T-helper 17 cell (primary cell): ENCODE measurements at regions not wholly inside any gene's neighbourhood (a gene's known extent, or its start where the extent isn't known, plus 50 kb on each side); places are given as distances from the start of the nearest gene placed in this dataset.

Source experiments
- ATAC-seq: fragments of 150-1000 bp; cut with Tn5 transposase; 2 replicates; pipeline ENCODE4 v1.10.0; 2021; ENCODE audit warnings: mild to moderate bottlenecking, moderate library complexity
- DNase-seq, 3 donors: peaks; one replicate each; pipeline versions ENCODE4 v3.0.0 to v3.0.0-alpha.2; 2020 to 2021
- H3K9me3 ChIP-seq: one replicate; pipeline ENCODE4 v1.7.0; 2013; ENCODE audit warnings: low read length, mild to moderate bottlenecking; ENCODE audit not compliant: control insufficient read depth, poor library complexity, severe bottlenecking
- H3K27ac Mint-ChIP-seq: one replicate; pipeline ENCODE4 v1.8.0; 2022; ENCODE audit warnings: mild to moderate bottlenecking, moderate library complexity, mixed read lengths
- H3K27me3 Mint-ChIP-seq: one replicate; pipeline ENCODE4 v1.8.0; 2022; ENCODE audit warnings: mixed read lengths
- H3K36me3 Mint-ChIP-seq: one replicate; pipeline ENCODE4 v1.8.0; 2022; ENCODE audit warnings: low read depth, mixed read lengths
- H3K4me1 Mint-ChIP-seq: one replicate; pipeline ENCODE4 v1.8.0; 2022; ENCODE audit warnings: mild to moderate bottlenecking, mixed read lengths
- H3K4me3 Mint-ChIP-seq: one replicate; pipeline ENCODE4 v1.8.0; 2022; ENCODE audit warnings: mild to moderate bottlenecking, moderate library complexity, mixed read lengths

- peaks cover 52% of the 10 kb centered on the region for H3K27me3 Mint-ChIP-seq
- no peak overlapping the region for H3K4me3 Mint-ChIP-seq
- DNase-seq (no peak), ATAC-seq (no peak)
- no peaks in the 10 kb centered on the region for H3K9me3 ChIP-seq
- H3K27ac Mint-ChIP-seq: no peak overlapping the region
- H3K4me1 Mint-ChIP-seq: peaks cover 4% of the 10 kb centered on the region
- peaks cover 5% of the 10 kb centered on the region for H3K36me3 Mint-ChIP-seq
Observed at GRCh38 chr1:201660931-201661822, 122.2 kb downstream of the NAV1 start.

GRCh38 chr1:201661823-201662359 is 123.0 kb downstream of the NAV1 start:
- DNase-seq (no peak), ATAC-seq (no peak)
- Mint-ChIP-seq H3K4me3 (no peak overlapping the region), H3K27ac (no peak overlapping the region), H3K4me1 (peaks cover 2% of the 10 kb centered on the region), H3K27me3 (peaks cover 48% of the 10 kb centered on the region), H3K36me3 (peaks cover 5% of the 10 kb centered on the region)
- no peaks in the 10 kb centered on the region for H3K9me3 ChIP-seq

- Mint-ChIP-seq H3K4me3 (no peak overlapping the region), H3K36me3 (peaks cover 5% of the 10 kb centered on the region), H3K27me3 (peaks cover 48% of the 10 kb centered on the region), H3K4me1 (peaks cover 2% of the 10 kb centered on the region), H3K27ac (no peak overlapping the region)
- ATAC-seq (no peak), DNase-seq (no peak)
- H3K9me3 ChIP-seq: no peaks in the 10 kb centered on the region
Observed at GRCh38 chr1:201662646-201663045, 123.7 kb downstream of the NAV1 start.

- H3K4me1 Mint-ChIP-seq: peaks cover 2% of the 10 kb centered on the region
- peaks cover 40% of the 10 kb centered on the region for H3K27me3 Mint-ChIP-seq
- H3K27ac Mint-ChIP-seq: no peak overlapping the region
- H3K9me3 ChIP-seq: no peaks in the 10 kb centered on the region
- H3K36me3 Mint-ChIP-seq: peaks cover 5% of the 10 kb centered on the region
- no peak for ATAC-seq
- no peak overlapping the region for H3K4me3 Mint-ChIP-seq
- DNase-seq: no peak
Observed at GRCh38 chr1:201663491-201664113, 124.7 kb downstream of the NAV1 start.

DNA sequence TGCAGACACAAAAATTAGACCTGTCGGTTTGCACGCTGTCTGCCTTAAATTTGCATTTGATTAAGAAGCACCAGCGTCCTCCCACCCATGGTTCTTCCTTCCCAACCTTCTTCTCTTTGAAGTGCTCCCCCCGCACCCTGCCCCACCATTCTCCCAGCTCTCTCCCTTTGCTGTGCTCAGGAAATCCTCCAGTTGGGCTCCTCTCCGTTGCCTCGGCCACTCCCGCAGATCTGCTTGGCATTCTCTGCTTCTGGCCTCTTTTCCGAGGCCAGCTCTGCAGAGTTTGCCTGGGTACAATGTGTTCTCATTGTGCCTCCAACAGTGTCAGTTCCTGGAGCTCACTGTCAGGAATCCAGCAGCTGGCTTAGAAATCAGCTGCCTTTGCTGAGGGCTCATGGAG is 126.1 kb downstream of the NAV1 start:
- peaks cover 5% of the 10 kb centered on the region for H3K36me3 Mint-ChIP-seq
- peaks cover 2% of the 10 kb centered on the region for H3K4me1 Mint-ChIP-seq
- H3K9me3 ChIP-seq: no peaks in the 10 kb centered on the region
- H3K27me3 Mint-ChIP-seq: peaks cover 33% of the 10 kb centered on the region
- DNase-seq (no peak), ATAC-seq (no peak)
- no peak overlapping the region for H3K27ac Mint-ChIP-seq
- H3K4me3 Mint-ChIP-seq: no peak overlapping the region

GRCh38 chr1:201666102-201666501 is 127.2 kb downstream of the NAV1 start:
- H3K4me1 Mint-ChIP-seq: peaks cover 2% of the 10 kb centered on the region
- H3K27ac Mint-ChIP-seq: no peak overlapping the region
- H3K4me3 Mint-ChIP-seq: no peak overlapping the region
- peaks cover 5% of the 10 kb centered on the region for H3K36me3 Mint-ChIP-seq
- H3K9me3 ChIP-seq: no peaks in the 10 kb centered on the region
- ATAC-seq: no peak
- H3K27me3 Mint-ChIP-seq: peaks cover 31% of the 10 kb centered on the region
- no peak for DNase-seq

DNA sequence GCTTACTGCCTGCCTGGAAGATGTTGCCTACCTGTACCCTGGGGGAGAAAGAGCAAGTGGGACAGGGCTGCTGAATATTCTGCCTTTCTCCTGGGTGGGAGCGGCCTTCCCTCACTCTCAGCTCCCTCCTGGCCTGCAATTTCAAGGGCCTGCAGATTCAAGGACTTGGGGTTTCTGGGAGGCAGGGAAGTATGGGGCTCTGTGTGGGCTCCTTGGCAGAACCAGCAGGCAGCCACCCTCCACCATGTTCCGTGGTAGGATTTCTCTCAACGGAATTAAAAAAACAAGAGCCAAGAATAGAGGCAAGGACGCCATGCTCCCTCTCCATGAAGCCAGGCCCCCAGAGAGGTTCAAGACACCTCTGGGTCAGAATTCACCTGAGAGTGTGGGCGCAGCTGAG is 127.7 kb downstream of the NAV1 start:
- no peak overlapping the region for H3K27ac Mint-ChIP-seq
- H3K4me1 Mint-ChIP-seq: peaks cover 2% of the 10 kb centered on the region
- DNase-seq (no peak), ATAC-seq (no peak)
- peaks cover 5% of the 10 kb centered on the region for H3K36me3 Mint-ChIP-seq
- peaks cover 26% of the 10 kb centered on the region for H3K27me3 Mint-ChIP-seq
- no peaks in the 10 kb centered on the region for H3K9me3 ChIP-seq
- H3K4me3 Mint-ChIP-seq: no peak overlapping the region

- no peak for ATAC-seq
- H3K27ac Mint-ChIP-seq: no peak overlapping the region
- peaks cover 2% of the 10 kb centered on the region for H3K4me1 Mint-ChIP-seq
- no peaks in the 10 kb centered on the region for H3K9me3 ChIP-seq
- H3K27me3 Mint-ChIP-seq: peaks cover 23% of the 10 kb centered on the region
- DNase-seq: no peak
- no peak overlapping the region for H3K4me3 Mint-ChIP-seq
- H3K36me3 Mint-ChIP-seq: peaks cover 5% of the 10 kb centered on the region
Observed at GRCh38 chr1:201667479-201667878, 128.6 kb downstream of the NAV1 start.

- no peak for ATAC-seq
- no peak for DNase-seq
- peaks cover 10% of the 10 kb centered on the region for H3K27me3 Mint-ChIP-seq
- no peaks in the 10 kb centered on the region for H3K9me3 ChIP-seq
- peaks cover 5% of the 10 kb centered on the region for H3K4me1 Mint-ChIP-seq
- no peak overlapping the region for H3K4me3 Mint-ChIP-seq
- no peak overlapping the region for H3K27ac Mint-ChIP-seq
- no peaks in the 10 kb centered on the region for H3K36me3 Mint-ChIP-seq
Observed at GRCh38 chr1:201670517-201670916, 131.6 kb downstream of the NAV1 start.

DNA sequence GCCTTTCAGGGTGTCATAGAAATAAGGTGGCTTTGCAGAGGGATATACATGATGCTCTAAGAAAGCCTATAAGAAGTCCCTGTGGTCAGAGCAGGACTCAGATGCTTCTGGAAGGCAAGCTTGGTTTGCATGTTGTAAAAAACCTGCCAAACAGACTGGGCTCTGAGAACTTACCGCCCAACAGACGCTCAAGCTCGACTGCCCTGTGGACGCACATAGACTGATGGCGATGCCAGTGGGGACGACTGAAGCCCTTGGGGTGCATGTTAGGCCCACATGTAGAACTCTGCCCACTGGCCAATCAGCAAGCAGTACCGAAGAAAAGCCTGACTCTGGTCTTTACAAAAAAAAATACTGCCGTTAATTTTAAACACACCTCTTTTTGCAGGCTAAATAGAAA is 133.8 kb downstream of the NAV1 start:
- no peak overlapping the region for H3K27ac Mint-ChIP-seq
- no peaks in the 10 kb centered on the region for H3K36me3 Mint-ChIP-seq
- H3K9me3 ChIP-seq: no peaks in the 10 kb centered on the region
- peaks cover 16% of the 10 kb centered on the region for H3K27me3 Mint-ChIP-seq
- ATAC-seq (no peak), DNase-seq (no peak)
- H3K4me3 Mint-ChIP-seq: no peak overlapping the region
- H3K4me1 Mint-ChIP-seq: peaks cover 5% of the 10 kb centered on the region

GRCh38 chr1:201673093-201673492 is 134.2 kb downstream of the NAV1 start:
- no peaks in the 10 kb centered on the region for H3K36me3 Mint-ChIP-seq
- peaks cover 5% of the 10 kb centered on the region for H3K4me1 Mint-ChIP-seq
- DNase-seq: no peak
- H3K4me3 Mint-ChIP-seq: no peak overlapping the region
- peaks cover 16% of the 10 kb centered on the region for H3K27me3 Mint-ChIP-seq
- H3K27ac Mint-ChIP-seq: no peak overlapping the region
- H3K9me3 ChIP-seq: no peaks in the 10 kb centered on the region
- no peak for ATAC-seq

DNA sequence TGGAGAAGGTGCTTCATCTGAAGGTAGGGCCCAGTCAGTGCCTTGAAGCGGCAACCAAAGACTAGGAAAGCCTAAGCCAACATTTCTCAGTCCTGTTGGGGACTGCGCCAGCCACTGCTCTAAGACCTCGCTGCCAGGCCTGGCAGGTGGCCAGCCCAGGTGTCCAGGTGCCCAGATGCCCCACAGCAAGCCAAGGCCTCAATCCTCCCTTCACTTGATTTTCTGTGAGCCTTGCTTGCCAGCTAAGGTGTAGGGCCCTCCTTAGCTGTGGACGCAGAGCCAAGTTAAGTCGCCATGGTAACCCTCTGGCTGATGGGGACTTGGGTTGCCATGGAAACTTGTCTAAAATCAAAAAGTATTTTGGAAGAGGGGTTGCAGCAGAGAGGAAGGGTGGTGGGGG is 135.0 kb downstream of the NAV1 start:
- Mint-ChIP-seq H3K4me3 (no peak overlapping the region), H3K4me1 (peaks cover 5% of the 10 kb centered on the region), H3K27me3 (peaks cover 16% of the 10 kb centered on the region), H3K27ac (no peak overlapping the region), H3K36me3 (no peaks in the 10 kb centered on the region)
- no peaks in the 10 kb centered on the region for H3K9me3 ChIP-seq
- ATAC-seq: no peak
- no peak for DNase-seq

GRCh38 chr1:201675143-201675542 is 136.2 kb downstream of the NAV1 start:
- DNase-seq: no peak
- Mint-ChIP-seq H3K27me3 (peaks cover 21% of the 10 kb centered on the region), H3K4me1 (peaks cover 5% of the 10 kb centered on the region), H3K27ac (no peak overlapping the region), H3K4me3 (no peak overlapping the region), H3K36me3 (no peaks in the 10 kb centered on the region)
- ATAC-seq: no peak
- H3K9me3 ChIP-seq: no peaks in the 10 kb centered on the region
